GM10266 (cell line): ENCODE measurements at regions not wholly inside any gene's neighbourhood (a gene's known extent, or its start where the extent isn't known, plus 50 kb on each side); places are given as distances from the start of the nearest gene placed in this dataset.

Experiments
- DNase-seq: peaks from one replicate; pipeline ENCODE4 v3.0.0; 2012; ENCODE audit errors: extremely low spot score
- TF ChIP-seq, protein P1 (sequence below): IDR thresholded peaks from 2 replicates; pipeline ENCODE4 v1.5.1; 2012; ENCODE audit warnings: mild to moderate bottlenecking, low read depth; ENCODE audit not compliant: control insufficient read depth, insufficient read depth; ENCODE audit errors: missing control alignments

DNA sequence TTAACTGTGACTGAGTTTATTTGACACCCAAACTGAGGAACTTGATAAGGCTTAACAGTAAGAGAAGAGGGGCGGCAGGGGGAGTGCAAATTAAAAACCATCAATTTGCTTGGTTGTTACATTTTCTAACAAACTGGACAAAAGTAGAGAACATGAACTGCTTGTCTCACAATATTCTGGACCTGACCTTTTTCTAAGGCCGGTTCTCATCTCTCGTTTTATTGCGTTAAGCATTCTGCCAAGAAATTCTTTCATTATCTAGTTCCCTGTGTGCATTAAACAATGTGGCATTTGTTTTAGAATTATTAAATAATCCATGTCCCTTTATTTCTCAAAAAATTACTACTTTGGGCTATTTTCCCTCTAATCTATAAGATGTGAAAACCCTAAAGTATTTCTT lies 565.2 kb upstream of the PKDCC start:
- no peak for DNase-seq
- TF ChIP-seq, protein P1, sequence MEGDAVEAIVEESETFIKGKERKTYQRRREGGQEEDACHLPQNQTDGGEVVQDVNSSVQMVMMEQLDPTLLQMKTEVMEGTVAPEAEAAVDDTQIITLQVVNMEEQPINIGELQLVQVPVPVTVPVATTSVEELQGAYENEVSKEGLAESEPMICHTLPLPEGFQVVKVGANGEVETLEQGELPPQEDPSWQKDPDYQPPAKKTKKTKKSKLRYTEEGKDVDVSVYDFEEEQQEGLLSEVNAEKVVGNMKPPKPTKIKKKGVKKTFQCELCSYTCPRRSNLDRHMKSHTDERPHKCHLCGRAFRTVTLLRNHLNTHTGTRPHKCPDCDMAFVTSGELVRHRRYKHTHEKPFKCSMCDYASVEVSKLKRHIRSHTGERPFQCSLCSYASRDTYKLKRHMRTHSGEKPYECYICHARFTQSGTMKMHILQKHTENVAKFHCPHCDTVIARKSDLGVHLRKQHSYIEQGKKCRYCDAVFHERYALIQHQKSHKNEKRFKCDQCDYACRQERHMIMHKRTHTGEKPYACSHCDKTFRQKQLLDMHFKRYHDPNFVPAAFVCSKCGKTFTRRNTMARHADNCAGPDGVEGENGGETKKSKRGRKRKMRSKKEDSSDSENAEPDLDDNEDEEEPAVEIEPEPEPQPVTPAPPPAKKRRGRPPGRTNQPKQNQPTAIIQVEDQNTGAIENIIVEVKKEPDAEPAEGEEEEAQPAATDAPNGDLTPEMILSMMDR = no peak

DNA sequence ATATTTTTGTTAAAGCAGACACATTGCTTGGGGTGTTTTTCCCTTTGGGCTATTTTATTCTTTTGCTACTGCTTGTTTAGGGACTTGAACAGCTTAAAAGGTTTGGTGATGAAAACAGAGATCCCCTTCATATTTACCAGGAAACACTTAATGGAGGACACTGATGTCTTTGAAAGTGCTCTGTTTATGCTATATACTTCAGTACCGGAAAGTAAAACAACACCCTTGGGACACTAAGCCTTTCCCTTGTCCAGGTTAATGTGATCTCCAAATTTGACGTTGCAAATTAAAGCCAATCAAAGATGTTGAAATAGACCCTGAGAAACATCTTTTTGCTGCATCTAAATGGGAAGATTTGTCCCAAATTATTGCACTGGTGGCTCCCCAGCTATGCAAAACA lies 564.6 kb upstream of the PKDCC start:
- DNase-seq = no peak
- TF ChIP-seq, protein P1 = no peak

DNA sequence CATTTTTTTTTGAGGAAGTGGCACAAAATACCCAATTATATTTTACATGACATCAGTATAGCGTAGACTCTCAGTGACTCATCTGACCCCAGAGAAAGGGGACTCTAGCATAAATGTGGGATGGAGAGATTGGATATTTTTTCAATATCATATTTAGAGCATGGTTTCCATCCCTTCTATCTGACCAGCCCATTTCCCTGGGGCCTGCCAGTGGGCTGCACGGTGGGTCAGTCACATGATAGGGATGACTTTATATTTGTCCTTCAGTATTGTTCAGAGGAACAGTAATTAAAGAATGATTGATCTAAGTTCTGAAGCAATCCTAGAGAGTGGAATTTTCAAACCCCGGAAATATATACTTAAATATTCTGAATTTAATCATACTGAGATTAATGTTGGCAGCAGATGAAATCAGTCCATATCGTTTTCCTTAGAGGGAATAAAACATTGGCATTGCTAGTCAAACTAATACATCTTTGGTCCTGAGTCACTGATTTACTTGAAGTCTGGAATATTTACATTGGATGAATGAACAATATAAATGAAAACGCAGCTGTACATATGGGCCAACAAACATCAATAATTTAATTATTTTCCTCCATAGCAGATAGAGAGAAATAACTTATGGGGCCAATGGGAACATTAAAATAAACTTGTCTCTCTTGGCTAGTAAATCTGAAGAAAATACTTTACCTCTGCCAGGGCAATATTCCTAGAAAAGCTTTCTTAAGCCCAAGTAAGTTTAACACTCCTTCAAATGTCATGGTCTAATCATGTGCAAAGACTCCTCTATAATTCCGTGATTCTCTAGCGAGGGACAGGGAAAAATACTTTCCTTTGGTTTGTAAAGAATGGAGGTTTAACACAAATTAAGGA lies 563.6 kb upstream of the PKDCC start:
- DNase-seq = no peak

DNA sequence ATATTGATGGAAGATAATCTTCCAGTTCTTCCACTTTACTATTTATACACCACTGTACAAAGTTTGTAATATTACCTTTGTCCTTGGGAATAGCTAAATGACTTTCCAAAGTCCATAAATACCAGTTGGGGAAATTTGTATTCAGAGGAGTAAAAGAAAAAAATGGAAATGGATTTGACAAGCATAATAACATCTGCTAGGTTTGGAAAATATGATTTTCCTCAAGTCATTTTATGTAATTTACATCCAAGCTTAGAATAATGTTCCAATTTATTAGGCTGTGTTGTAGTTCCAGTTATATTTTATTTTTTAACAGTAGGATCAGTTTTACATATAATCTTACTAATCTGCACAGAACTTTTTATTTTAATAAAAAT lies 563.0 kb upstream of the PKDCC start:
- no peak for DNase-seq
- TF ChIP-seq, protein P1 = no peak

More for the DNA sequence above, 563.6 kb upstream of the PKDCC start:
- TF ChIP-seq, protein P1 = no peak

DNA sequence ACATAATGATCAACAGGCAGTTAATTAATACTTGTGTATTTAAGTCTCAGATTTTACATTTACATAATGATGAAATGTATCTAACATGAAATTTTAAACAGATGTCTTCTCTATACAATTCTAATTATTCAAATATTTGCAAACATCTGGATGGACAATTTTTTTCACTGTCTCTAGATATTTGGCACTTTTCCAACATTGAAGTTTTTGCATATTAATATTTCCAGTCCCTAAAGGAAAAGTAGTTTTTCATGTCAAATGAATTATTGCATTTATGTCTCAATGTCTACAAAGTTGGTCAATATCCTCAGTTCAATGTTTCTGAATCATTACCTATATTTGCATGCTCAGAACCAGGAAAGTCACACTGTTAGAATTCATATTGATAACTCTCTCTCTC lies 560.9 kb upstream of the PKDCC start:
- no peak for DNase-seq
- TF ChIP-seq, protein P1 = no peak

DNA sequence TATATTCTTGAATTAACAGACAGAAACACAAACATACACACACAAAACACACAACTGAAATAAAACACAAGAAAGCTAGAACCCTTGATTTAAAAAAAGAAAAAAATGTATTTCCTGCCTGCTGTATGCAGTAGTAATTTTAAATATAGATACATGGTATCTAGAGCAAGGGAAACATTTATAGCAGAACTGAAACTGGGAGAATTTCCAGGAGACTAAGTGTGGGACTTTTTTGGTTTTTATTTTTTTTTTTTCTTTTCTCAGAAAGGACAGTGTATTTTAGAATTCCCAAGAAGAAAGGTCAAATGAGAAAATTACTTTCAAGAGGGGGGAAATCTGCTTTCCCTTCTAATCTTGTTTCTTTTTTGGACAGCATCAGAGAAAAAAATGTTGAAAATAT lies 558.9 kb upstream of the PKDCC start:
- no peak for DNase-seq
- TF ChIP-seq, protein P1 = no peak

DNA sequence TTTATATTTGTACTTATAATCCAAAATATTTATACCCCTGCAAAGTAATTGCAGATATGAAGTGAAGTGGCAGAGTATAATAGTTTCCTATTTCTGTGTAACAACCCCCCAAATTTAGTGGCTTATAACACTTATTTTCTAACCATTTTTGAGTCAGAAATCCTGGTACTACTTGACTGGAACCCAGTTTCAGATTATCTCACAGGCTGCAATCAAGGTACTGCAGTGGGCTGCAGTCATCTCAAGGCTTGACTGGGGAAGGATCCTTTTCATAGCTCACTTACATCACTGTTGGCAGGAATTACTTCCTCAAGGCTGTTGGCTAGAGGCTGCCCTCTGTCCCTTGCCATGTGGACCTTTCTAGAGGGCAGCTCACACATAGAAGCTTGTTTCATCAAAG lies 558.2 kb upstream of the PKDCC start:
- TF ChIP-seq, protein P1 = no peak
- DNase-seq = no peak
